ENCODE measurements at regions not wholly inside any gene's neighbourhood (a gene's known extent, or its start where the extent isn't known, plus 50 kb on each side); places are given as distances from the start of the nearest gene placed in this dataset.

- no peak overlapping the region for H3K4me2 ChIP-seq
These were observed 65.4 kb upstream of the P2RY1 start for GRCh38 chr3:152769523-152769922.

More at GRCh38 chr3:152769523-152769922, 65.4 kb upstream of the P2RY1 start:
- no peaks in the 10 kb centered on the region for H3K36me3 ChIP-seq (ENCODE audit: insufficient read depth)
- H3K4me1 ChIP-seq (ENCODE audit: insufficient read depth), result no peaks in the 10 kb centered on the region
- H3K9me3 Mint-ChIP-seq, result peaks cover 14% of the 10 kb centered on the region; the same call in 2 of the 3 replicates
- peaks cover 5% of the 10 kb centered on the region; the same call in 1 of the 3 replicates for H3K36me3 Mint-ChIP-seq (ENCODE audit: low read depth)
- H3F3A ChIP-seq (replicated peaks; ENCODE audit: low read depth), result no peaks in the 10 kb centered on the region
- no peak for DNase-seq (ENCODE audit: low spot score)
- peaks cover 2% of the 10 kb centered on the region for H3K27me3 Mint-ChIP-seq (ENCODE audit: insufficient read depth, low read depth, poor library complexity)
- H3K4me3 ChIP-seq, result no peak overlapping the region
- no peak for ATAC-seq
- H3K27me3 ChIP-seq (ENCODE audit: insufficient read depth), result no peaks in the 10 kb centered on the region
- TF ChIP-seq REST (IDR thresholded peaks at IDR 0.05; ENCODE audit: unreplicated experiment) (no peak), EZH2phosphoT487 (IDR thresholded peaks at IDR 0.05; ENCODE audit: unreplicated experiment) (no peak), POLR2AphosphoS5 (IDR thresholded peaks at IDR 0.05; ENCODE audit: low read depth) (no peak), EZH2 (IDR thresholded peaks at IDR 0.05; ENCODE audit: low read depth, unreplicated experiment) (no peak), ZNF114 (CRISPR knock-in tag; IDR thresholded peaks at IDR 0.05) (no peak), CTCF (conservative IDR thresholded peaks at IDR 0.05; ENCODE audit: low read depth in 2 of 2) (no peak), STAT1 (IDR thresholded peaks at IDR 0.05; ENCODE audit: unreplicated experiment) (no peak), ZNF462 (CRISPR knock-in tag; IDR thresholded peaks at IDR 0.05) (no peak)
- H2AFZ ChIP-seq, result no peak overlapping the region
- no peaks in the 10 kb centered on the region for H4K20me1 ChIP-seq (replicated peaks; ENCODE audit: insufficient read depth)
- H3K9me2 ChIP-seq (ENCODE audit: insufficient read depth), result no peaks in the 10 kb centered on the region
- H3K27ac Mint-ChIP-seq, result no peak overlapping the region
- H3K4me3 Mint-ChIP-seq, result no peak overlapping the region
- no peaks in the 10 kb centered on the region for H3K79me2 ChIP-seq (replicated peaks; ENCODE audit: insufficient read depth)
- no peak overlapping the region for H3K27ac ChIP-seq (ENCODE audit: low read depth)
- H3K4me1 Mint-ChIP-seq, result no peaks in the 10 kb centered on the region
